Testis (tissue), 2 donors: ENCODE measurements at regions not wholly inside any gene's neighbourhood (a gene's known extent, or its start where the extent isn't known, plus 50 kb on each side); places are given as distances from the start of the nearest gene placed in this dataset.

Source experiments
- CTCF ChIP-seq, 3 experiments: fragments of 450-650 bp in 2 of 3; fragments of 200-600 bp in 1 of 3; sonication (generic) in 1 of 3; IDR thresholded peaks; one replicate each; pipeline ENCODE4 v1.5.1; 2016 to 2019; ENCODE audit warnings: antibody characterized with exemption in 3 of 3, mild to moderate bottlenecking in 2 of 3, moderate library complexity in 1 of 3
- POLR2A ChIP-seq: fragments of 450-650 bp; IDR thresholded peaks from one replicate; pipeline ENCODE4 v1.6.1; 2017; ENCODE audit warnings: antibody characterized with exemption, mild to moderate bottlenecking, moderate library complexity

DNA sequence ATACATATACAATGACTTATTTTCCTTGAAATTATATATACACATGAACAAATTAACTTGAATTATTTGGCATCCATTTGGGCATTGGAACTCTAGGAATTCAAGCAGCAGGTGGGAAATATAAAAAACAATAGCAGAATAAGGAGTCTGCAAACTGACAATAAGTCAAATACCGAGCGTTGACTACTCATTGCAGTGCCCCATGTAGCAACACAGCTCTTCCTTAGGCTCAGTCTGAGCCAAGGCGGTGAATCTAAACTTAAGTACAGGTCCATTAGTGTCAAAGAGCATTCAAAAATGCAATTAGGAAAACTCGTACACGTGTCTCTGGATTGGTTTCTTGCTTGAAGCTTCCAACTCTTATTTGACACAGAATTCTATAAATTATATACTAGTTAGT is 462.5 kb upstream of the KLF12 start:
- TF ChIP-seq CTCF (IDR thresholded peaks at IDR 0.05) = no peak
- no peak for TF ChIP-seq POLR2A
